ENCODE measurements at regions not wholly inside any gene's neighbourhood (a gene's known extent, or its start where the extent isn't known, plus 50 kb on each side); places are given as distances from the start of the nearest gene placed in this dataset.

GRCh38 chr4:28247805-28248204 lies 1387.2 kb downstream of the STIM2 start:
- no peak for TF ChIP-seq CTCF (IDR thresholded peaks at IDR 0.05; ENCODE audit: borderline replicate concordance, insufficient read depth, low read depth, low read length)
- no peak overlapping the region for H3K4me3 ChIP-seq (ENCODE audit: low read depth, low read length)

GRCh38 chr4:28248269-28248668 lies 1387.6 kb downstream of the STIM2 start:
- no peak overlapping the region for H3K4me3 ChIP-seq (ENCODE audit: low read depth, low read length)
- no peak for TF ChIP-seq CTCF (IDR thresholded peaks at IDR 0.05; ENCODE audit: borderline replicate concordance, insufficient read depth, low read depth, low read length)

GRCh38 chr4:28250646-28251045 lies 1390.0 kb downstream of the STIM2 start:
- H3K4me3 ChIP-seq (ENCODE audit: low read depth, low read length), result no peak overlapping the region
- TF ChIP-seq CTCF (IDR thresholded peaks at IDR 0.05; ENCODE audit: borderline replicate concordance, insufficient read depth, low read depth, low read length), result no peak

GRCh38 chr4:28251831-28252230 lies 1391.2 kb downstream of the STIM2 start:
- TF ChIP-seq CTCF (IDR thresholded peaks at IDR 0.05; ENCODE audit: borderline replicate concordance, insufficient read depth, low read depth, low read length), result no peak
- H3K4me3 ChIP-seq (ENCODE audit: low read depth, low read length), result no peak overlapping the region

GRCh38 chr4:28254003-28254402 lies 1393.4 kb downstream of the STIM2 start:
- H3K4me3 ChIP-seq (ENCODE audit: low read depth, low read length), result no peak overlapping the region
- no peak for TF ChIP-seq CTCF (IDR thresholded peaks at IDR 0.05; ENCODE audit: borderline replicate concordance, insufficient read depth, low read depth, low read length)

- no peak for TF ChIP-seq CTCF (IDR thresholded peaks at IDR 0.05; ENCODE audit: borderline replicate concordance, insufficient read depth, low read depth, low read length)
- no peak overlapping the region for H3K4me3 ChIP-seq (ENCODE audit: low read depth, low read length)
These were observed 1395.7 kb downstream of the STIM2 start for GRCh38 chr4:28256295-28256694.

- TF ChIP-seq CTCF (IDR thresholded peaks at IDR 0.05; ENCODE audit: borderline replicate concordance, insufficient read depth, low read depth, low read length), result no peak
- no peak overlapping the region for H3K4me3 ChIP-seq (ENCODE audit: low read depth, low read length)
These were observed 1399.3 kb downstream of the STIM2 start for GRCh38 chr4:28259951-28260350.
